Stimulated activated CD8-positive, alpha-beta memory T cell treated with anti-CD3 and anti-CD28 coated beads, Interleukin-15, amount 100 ng/mL, for 1 hour (primary cell): ENCODE measurements at regions not wholly inside any gene's neighbourhood (a gene's known extent, or its start where the extent isn't known, plus 50 kb on each side); places are given as distances from the start of the nearest gene placed in this dataset.

Source experiments
- DNase-seq: peaks from one replicate; pipeline ENCODE4 v3.0.0-alpha.2; 2020; ENCODE audit warnings: low read depth

GRCh38 chr2:7289697-7290096, 372.5 kb downstream of the RNF144A start:
- DNase-seq = no peak

GRCh38 chr2:7292154-7292691, 375.0 kb downstream of the RNF144A start:
- DNase-seq = no peak

- no peak for DNase-seq
Observed at GRCh38 chr2:7309582-7309981, 392.4 kb downstream of the RNF144A start.

GRCh38 chr2:7324706-7325105, 407.5 kb downstream of the RNF144A start:
- no peak for DNase-seq

- no peak for DNase-seq
Observed at GRCh38 chr2:7325186-7325585, 408.0 kb downstream of the RNF144A start.

GRCh38 chr2:7329465-7329864, 412.3 kb downstream of the RNF144A start:
- DNase-seq = no peak

- no peak for DNase-seq
Observed at GRCh38 chr2:7333189-7333765, 416.1 kb downstream of the RNF144A start.

- DNase-seq = no peak
Observed at GRCh38 chr2:7333960-7334493, 416.8 kb downstream of the RNF144A start.

- DNase-seq = no peak
Observed at GRCh38 chr2:7338961-7339360, 421.7 kb downstream of the RNF144A start.

- no peak for DNase-seq
Observed at GRCh38 chr2:7346336-7346735, 429.1 kb downstream of the RNF144A start.

GRCh38 chr2:7348761-7349160, 431.5 kb downstream of the RNF144A start:
- no peak for DNase-seq

- no peak for DNase-seq
Observed at GRCh38 chr2:7352191-7352590, 435.0 kb downstream of the RNF144A start.

- no peak for DNase-seq
Observed at GRCh38 chr2:7353571-7353970, 436.4 kb downstream of the RNF144A start.

- no peak for DNase-seq
Observed at GRCh38 chr2:7355781-7356180, 438.6 kb downstream of the RNF144A start.

- no peak for DNase-seq
Observed at GRCh38 chr2:7356909-7357584, 439.8 kb downstream of the RNF144A start.

GRCh38 chr2:7357993-7358392, 440.8 kb downstream of the RNF144A start:
- no peak for DNase-seq

GRCh38 chr2:7358865-7359447, 441.7 kb downstream of the RNF144A start:
- no peak for DNase-seq

- no peak for DNase-seq
Observed at GRCh38 chr2:7363906-7364305, 446.7 kb downstream of the RNF144A start.

- DNase-seq = no peak
Observed at GRCh38 chr2:7368211-7368610, 451.0 kb downstream of the RNF144A start.

GRCh38 chr2:7373156-7373555, 455.9 kb downstream of the RNF144A start:
- DNase-seq = no peak

GRCh38 chr2:7375901-7376300, 458.7 kb downstream of the RNF144A start:
- no peak for DNase-seq

- DNase-seq = no peak
Observed at GRCh38 chr2:7377916-7378569, 460.8 kb downstream of the RNF144A start.

GRCh38 chr2:7378591-7378990, 461.4 kb downstream of the RNF144A start:
- no peak for DNase-seq
